ENCODE measurements at regions not wholly inside any gene's neighbourhood (a gene's known extent, or its start where the extent isn't known, plus 50 kb on each side); places are given as distances from the start of the nearest gene placed in this dataset.
A peak's percentile ranks its signal among the peaks of the same experiment; 100 is the strongest.
"Not testable (repeated sequence)": the region's sequence is repeated elsewhere in the genome, so short reads cannot be mapped to it uniquely, and the experiment has no call there.

GRCh38 chr5:16987776-16988175 lies 51.7 kb upstream of the MYO10 start:
- Mint-ChIP-seq H3K27ac (ENCODE audit: unreplicated experiment) (no peak overlapping the region), H3K9me3 (ENCODE audit: unreplicated experiment) (peaks cover 4% of the 10 kb centered on the region), H3K27me3 (ENCODE audit: unreplicated experiment) (peaks cover 2% of the 10 kb centered on the region), H3K4me1 (ENCODE audit: low read depth, unreplicated experiment) (no peaks in the 10 kb centered on the region), H3K4me3 (ENCODE audit: unreplicated experiment) (no peak overlapping the region), H3K36me3 (ENCODE audit: unreplicated experiment) (no peaks in the 10 kb centered on the region)
- DNase-seq = no peak
- no peak for TF ChIP-seq CTCF (IDR thresholded peaks at IDR 0.05; ENCODE audit: partially characterized antibody, unreplicated experiment)

- Mint-ChIP-seq H3K4me1 (ENCODE audit: low read depth, unreplicated experiment) (peaks cover 13% of the 10 kb centered on the region), H3K9me3 (ENCODE audit: unreplicated experiment) (peaks cover 10% of the 10 kb centered on the region)
- not testable (repeated sequence) for H3K27me3 Mint-ChIP-seq (ENCODE audit: unreplicated experiment); DNase-seq; H3K4me3 Mint-ChIP-seq (ENCODE audit: unreplicated experiment); H3K27ac Mint-ChIP-seq (ENCODE audit: unreplicated experiment); H3K36me3 Mint-ChIP-seq (ENCODE audit: unreplicated experiment)
These were observed 54.9 kb upstream of the MYO10 start for GRCh38 chr5:16990817-16991520.

GRCh38 chr5:16992006-16992405 lies 55.9 kb upstream of the MYO10 start:
- TF ChIP-seq CTCF (IDR thresholded peaks at IDR 0.05; ENCODE audit: partially characterized antibody, unreplicated experiment) = no peak
- H3K9me3 Mint-ChIP-seq (ENCODE audit: unreplicated experiment) = peaks cover 12% of the 10 kb centered on the region
- no peak overlapping the region for H3K4me3 Mint-ChIP-seq (ENCODE audit: unreplicated experiment)
- no peaks in the 10 kb centered on the region for H3K36me3 Mint-ChIP-seq (ENCODE audit: unreplicated experiment)
- no peak overlapping the region for H3K27ac Mint-ChIP-seq (ENCODE audit: unreplicated experiment)
- H3K27me3 Mint-ChIP-seq (ENCODE audit: unreplicated experiment) = peaks cover 2% of the 10 kb centered on the region
- H3K4me1 Mint-ChIP-seq (ENCODE audit: low read depth, unreplicated experiment) = peaks cover 13% of the 10 kb centered on the region
- DNase-seq = no peak

- DNase-seq = no peak
- Mint-ChIP-seq H3K27ac (ENCODE audit: unreplicated experiment) (no peak overlapping the region), H3K27me3 (ENCODE audit: unreplicated experiment) (peaks cover 6% of the 10 kb centered on the region), H3K9me3 (ENCODE audit: unreplicated experiment) (peaks cover 12% of the 10 kb centered on the region), H3K36me3 (ENCODE audit: unreplicated experiment) (no peaks in the 10 kb centered on the region), H3K4me1 (ENCODE audit: low read depth, unreplicated experiment) (peaks cover 13% of the 10 kb centered on the region), H3K4me3 (ENCODE audit: unreplicated experiment) (no peak overlapping the region)
- no peak for TF ChIP-seq CTCF (IDR thresholded peaks at IDR 0.05; ENCODE audit: partially characterized antibody, unreplicated experiment)
These were observed 56.4 kb upstream of the MYO10 start for GRCh38 chr5:16992444-16992843.

GRCh38 chr5:16994565-16994964 lies 58.5 kb upstream of the MYO10 start:
- DNase-seq = no peak

More at GRCh38 chr5:16994565-16994964, 58.5 kb upstream of the MYO10 start:
- Mint-ChIP-seq H3K36me3 (ENCODE audit: unreplicated experiment) (no peaks in the 10 kb centered on the region), H3K9me3 (ENCODE audit: unreplicated experiment) (peaks cover 12% of the 10 kb centered on the region), H3K4me3 (ENCODE audit: unreplicated experiment) (peak overlapping the region; percentile 51), H3K4me1 (ENCODE audit: low read depth, unreplicated experiment) (peaks cover 13% of the 10 kb centered on the region), H3K27ac (ENCODE audit: unreplicated experiment) (peak overlapping the region; percentile 69), H3K27me3 (ENCODE audit: unreplicated experiment) (peaks cover 6% of the 10 kb centered on the region)
- TF ChIP-seq CTCF (IDR thresholded peaks at IDR 0.05; ENCODE audit: partially characterized antibody, unreplicated experiment) = no peak

All from glutamatergic neuron (in vitro differentiated cells).